K562 (cell line): ENCODE measurements at regions not wholly inside any gene's neighbourhood (a gene's known extent, or its start where the extent isn't known, plus 50 kb on each side); places are given as distances from the start of the nearest gene placed in this dataset.

Source experiments
- ATAC-seq: fragments of 200-7000 bp; cut with Tn5 transposase; 3 replicates; pipeline ENCODE4 v1.9.1; 2020; ENCODE audit warnings: moderate library complexity
- BruUV-seq: library from RNA; stranded (reverse); fragments of 400-500 nt; replicated peaks from 2 replicates; lab custom pipeline; 2021; lab: Mats Ljungman, UMichigan
- CTCF ChIA-PET: fragments of 300-600 bp; formaldehyde crosslinking; extraction: SDS; loops from one replicate; lab custom pipeline; 2021; ENCODE audit warnings: low intra/inter-chr PET ratio; lab: Yijun Ruan, JAX
- POLR2A ChIA-PET: fragments of 300-600, 350-650 bp; sonication (Branson Sonifier 250); formaldehyde crosslinking; extraction: SDS; loops from one replicate; lab custom pipeline; 2021; ENCODE audit warnings: antibody characterized with exemption, inconsistent platforms; lab: Yijun Ruan, JAX
- DNase-seq, 4 experiments: peaks; one replicate each; pipeline versions ENCODE4 v3.0.0 to v3.0.0-alpha.2; 2011 to 2018; ENCODE audit warnings: low spot score in 3 of 4, mixed read lengths in 3 of 4; ENCODE audit errors: extremely low read depth in 1 of 4
- FAIRE-seq: peaks from 2 replicates; lab custom pipeline; 2011; peaks lifted over from hg19 to GRCh38; lab: Jason Lieb, UNC
- H2AFZ ChIP-seq: 2 replicates; pipeline ENCODE4 v1.6.0; 2011; ENCODE audit warnings: low read depth, low read length, control low read depth, inconsistent platforms
- H3K27ac ChIP-seq: fragments of 200-600 bp; 3 replicates; pipeline ENCODE4 v1.8.0; 2011; ENCODE audit warnings: low read depth, mild to moderate bottlenecking, control low read depth, inconsistent platforms, low read length, moderate library complexity, mixed read lengths; ENCODE audit errors: extremely low read depth
- H3K27me3 ChIP-seq, 2 experiments: fragments of 300-600 bp in 1 of 2; 2 replicates in 1 of 2; 3 replicates in 1 of 2; pipeline versions ENCODE4 v1.6.0 to v1.8.0; 2011; ENCODE audit warnings: inconsistent platforms in 2 of 2, low read length in 2 of 2, mild to moderate bottlenecking in 1 of 2, mixed read lengths in 1 of 2, moderate library complexity in 1 of 2; ENCODE audit not compliant: control insufficient read depth in 2 of 2, insufficient read depth in 2 of 2
- H3K36me3 ChIP-seq: fragments of 300-600 bp; 3 replicates; pipeline ENCODE4 v1.8.0; 2011; ENCODE audit warnings: mild to moderate bottlenecking, low read length, inconsistent platforms; ENCODE audit not compliant: control insufficient read depth, insufficient read depth
- H3K4me1 ChIP-seq, 2 experiments: fragments of 200-600 bp in 1 of 2; replicated peaks in 1 of 2; 2 replicates in 1 of 2; 3 replicates in 1 of 2; pipeline versions ENCODE4 v1.5.1 to v1.8.0; 2011; ENCODE audit warnings: inconsistent platforms in 2 of 2, low read length in 2 of 2, mild to moderate bottlenecking in 1 of 2, mixed read lengths in 1 of 2, moderate library complexity in 1 of 2; ENCODE audit not compliant: control insufficient read depth in 2 of 2, insufficient read depth in 2 of 2
- H3K4me2 ChIP-seq: 2 replicates; pipeline ENCODE4 v1.6.1; 2011; ENCODE audit warnings: low read length, control low read depth, inconsistent platforms, mixed read lengths; ENCODE audit not compliant: insufficient read depth
- H3K4me3 ChIP-seq: fragments of 200-600 bp; sonication (generic), shearing (Covaris generic); 2 replicates; pipeline ENCODE4 v1.5.1; 2016; ENCODE audit warnings: control low read depth, inconsistent platforms
- H3K79me2 ChIP-seq: fragments of 200-600 bp; 3 replicates; pipeline ENCODE4 v1.8.0; 2011; ENCODE audit warnings: low read length, inconsistent platforms; ENCODE audit not compliant: control insufficient read depth, insufficient read depth
- H3K9ac ChIP-seq, 2 experiments: 2 replicates each; pipeline versions ENCODE4 v1.6.0 to v1.6.1; 2011; ENCODE audit warnings: low read depth in 2 of 2, low read length in 2 of 2, control low read depth in 1 of 2, inconsistent platforms in 1 of 2, mild to moderate bottlenecking in 1 of 2, mixed read lengths in 1 of 2; ENCODE audit not compliant: insufficient read depth in 1 of 2
- H3K9me1 ChIP-seq: one replicate; pipeline ENCODE4 v1.6.0; 2011; ENCODE audit warnings: inconsistent platforms, mild to moderate bottlenecking, low read length, moderate library complexity; ENCODE audit not compliant: control insufficient read depth, insufficient read depth
- H3K9me3 ChIP-seq: replicated peaks from 2 replicates; pipeline ENCODE4 v1.5.1; 2011; ENCODE audit warnings: low read depth, low read length, inconsistent platforms; ENCODE audit not compliant: control insufficient read depth, insufficient read depth
- H4K20me1 ChIP-seq: replicated peaks from 2 replicates; pipeline ENCODE4 v1.6.1; 2011; ENCODE audit warnings: low read length, inconsistent platforms, mixed read lengths; ENCODE audit not compliant: control insufficient read depth, insufficient read depth
- BHLHE40 ChIP-seq: IDR thresholded peaks from 2 replicates; pipeline ENCODE4 v1.6.1; 2011; ENCODE audit warnings: low read length, improper control_type of control experiment
- CREM ChIP-seq: IDR thresholded peaks from 2 replicates; pipeline ENCODE4 v1.6.1; 2014; ENCODE audit warnings: antibody characterized with exemption, low read depth
- EGR1 ChIP-seq: fragments of 450-650 bp; conservative IDR thresholded peaks from 2 replicates; pipeline ENCODE4 v1.6.1; 2017; ENCODE audit warnings: mild to moderate bottlenecking
- FOXK1 ChIP-seq: sonication (generic); formaldehyde crosslinking; IDR thresholded peaks from 2 replicates; pipeline ENCODE4 v1.8.0; 2022; ENCODE audit warnings: missing genetic modification reagents, mild to moderate bottlenecking, borderline replicate concordance
- HDAC8 ChIP-seq: fragments of 450-650 bp; IDR thresholded peaks from 2 replicates; pipeline ENCODE4 v1.6.1; 2016; ENCODE audit warnings: mild to moderate bottlenecking, missing genetic modification characterization, moderate library complexity, missing compliant biosample characterization
- HNRNPUL1 ChIP-seq: fragments of 200-400 bp; formaldehyde crosslinking; IDR thresholded peaks from 2 replicates; pipeline ENCODE4 v1.6.1; 2017; ENCODE audit warnings: low read length
- MNT ChIP-seq, 2 experiments: fragments of 450-650 bp; conservative IDR thresholded peaks; 2 replicates each; pipeline ENCODE4 v1.6.1; 2017; ENCODE audit warnings: mild to moderate bottlenecking in 2 of 2, moderate library complexity in 2 of 2
- POLR2G ChIP-seq: fragments of 200-400 bp; formaldehyde crosslinking; IDR thresholded peaks from 2 replicates; pipeline ENCODE4 v1.6.1; 2017; ENCODE audit warnings: low read depth, mild to moderate bottlenecking, antibody characterized with exemption, low read length, moderate library complexity
- SAP30 ChIP-seq: fragments of 200-600 bp; sonication (generic); IDR thresholded peaks from 2 replicates; pipeline ENCODE4 v1.6.1; 2012; ENCODE audit warnings: borderline replicate concordance, low read depth, mild to moderate bottlenecking, moderate library complexity, low read length, control low read depth, inconsistent platforms; ENCODE audit not compliant: insufficient read depth, poor library complexity, severe bottlenecking
- SIN3A ChIP-seq, 2 experiments: fragments of 150-350 bp in 1 of 2; IDR thresholded peaks; 2 replicates each; pipeline ENCODE4 v1.6.1; 2011 to 2016; ENCODE audit warnings: borderline replicate concordance in 2 of 2, low read depth in 2 of 2, low read length in 2 of 2, mild to moderate bottlenecking in 2 of 2, moderate library complexity in 2 of 2; ENCODE audit not compliant: control insufficient read depth in 1 of 2
- TEAD1 ChIP-seq, 2 experiments: fragments of 450-650 bp in 1 of 2; sonication (generic) in 1 of 2; formaldehyde crosslinking; IDR thresholded peaks; 2 replicates each; pipeline versions ENCODE4 v1.4.0 to v1.8.0; 2020 to 2022; ENCODE audit warnings: mild to moderate bottlenecking in 2 of 2, missing genetic modification reagents in 1 of 2
- TFAP4 ChIP-seq: sonication (generic); formaldehyde crosslinking; IDR thresholded peaks from 2 replicates; pipeline ENCODE4 v1.8.0; 2022; ENCODE audit warnings: missing genetic modification reagents, mild to moderate bottlenecking, moderate library complexity, borderline replicate concordance
- U2AF2 ChIP-seq: fragments of 200-400 bp; formaldehyde crosslinking; optimal IDR thresholded peaks from 2 replicates; pipeline ENCODE3; 2017; ENCODE audit warnings: low read depth, mild to moderate bottlenecking, low read length
- XRCC5 ChIP-seq: fragments of 200-400 bp; formaldehyde crosslinking; IDR thresholded peaks from 2 replicates; pipeline ENCODE4 v1.6.1; 2017; ENCODE audit warnings: low read depth, mild to moderate bottlenecking, low read length
- ZKSCAN8 ChIP-seq: fragments of 200-800 bp; sonication (Bioruptor generic); IDR thresholded peaks from 2 replicates; pipeline ENCODE4 v1.6.1; 2016; ENCODE audit warnings: missing genetic modification characterization, missing compliant biosample characterization
- WGBS: fragments of 100-300 bp; shearing (Covaris generic); methylation state at CpG from one replicate; pipeline ENCODE4 v1.1.6; 2016; ENCODE audit warnings: low coverage, mixed read lengths; ENCODE audit not compliant: insufficient coverage; ENCODE audit errors: missing lambda C conversion rate; 5-methylcytosine and 5-hydroxymethylcytosine counted together
- in situ Hi-C: fragments of 300-500 bp; cut with MboI; formaldehyde crosslinking; loops from 4 replicates; pipeline ENCODE4 v1.15.0; 2018; ENCODE audit warnings: inconsistent platforms, mixed read lengths
- intact Hi-C: fragments of 100-400 bp; cut with micrococcal nuclease; formaldehyde crosslinking; loops from 2 replicates; pipeline ENCODE4 v1.14.2; 2022

- no peaks in the 10 kb centered on the region for H3K27me3 ChIP-seq
- BruUV-seq: TSS peak; percentile 30
- peaks cover 38% of the 10 kb centered on the region; the same call in 1 of the 3 replicates for H3K36me3 ChIP-seq
- ChIA-PET CTCF (no interaction called here), POLR2A (interaction anchor here (0.5 to 3.2 kb wide), 5 partner anchors 13 to 104 kb away, joined by 3 to 10 read pairs (median 3); no protein-coding TSS in a partner anchor)
- peak overlapping the region; percentile 57 for H2AFZ ChIP-seq
- H3K4me3 ChIP-seq: peak overlapping the region; percentile 45
- DNase-seq: peak; percentile 53 to 69 (median 64)
- peak overlapping the region; percentile 71 for H3K27ac ChIP-seq
- peak overlapping the region; percentile 63 to 91 for H3K9ac ChIP-seq
- WGBS: 3% methylated on average over 28 of the region's 28 CpGs
- FAIRE-seq: no peak
- ATAC-seq: peak; percentile 36
- peaks cover 79% of the 10 kb centered on the region for H3K79me2 ChIP-seq
- H3K4me2 ChIP-seq: peak overlapping the region; percentile 81
- H4K20me1 ChIP-seq: peaks cover 60% of the 10 kb centered on the region
- H3K9me3 ChIP-seq: no peaks in the 10 kb centered on the region
- peaks cover 43 to 83% of the 10 kb centered on the region in 2 experiments for H3K4me1 ChIP-seq
- in situ Hi-C loops: no loop called here
- H3K9me1 ChIP-seq: no peaks in the 10 kb centered on the region
- intact Hi-C loops: loop anchor here (2.0 kb wide), 1 partner anchor 58 kb away; no protein-coding TSS in a partner anchor
- TF ChIP-seq TEAD1 (CRISPR knock-in tag; IDR thresholded peaks at IDR 0.05): no peak
- no peak for TF ChIP-seq HDAC8 (tag)
- peak; percentile 47; the same call in 1 of the 2 replicates for TF ChIP-seq TFAP4 (CRISPR knock-in tag)
- TF ChIP-seq BHLHE40: peak; percentile 85
- TF ChIP-seq SIN3A (IDR thresholded peaks at IDR 0.05; ENCODE audit: borderline replicate concordance in 2 of 2, control insufficient read depth in 1 of 2, low read depth in 2 of 2, low read length in 2 of 2): peak in 1 of 2 experiments; percentile 54; a peak in 1 of 4 replicates
- TF ChIP-seq XRCC5: no peak
- TF ChIP-seq FOXK1 (CRISPR knock-in tag): peak; percentile 12; the same call in 1 of the 2 replicates
- TF ChIP-seq U2AF2: no peak
- TF ChIP-seq MNT (conservative IDR thresholded peaks at IDR 0.05): peak; percentile 35 to 56; a peak in 2 of 4 replicates
- TF ChIP-seq EGR1: peak; percentile 35
- TF ChIP-seq CREM: peak; percentile 8; the same call in 1 of the 2 replicates
- TF ChIP-seq ZKSCAN8: 0 out of 2 replicates have a peak, but pooled peaks have one; percentile 47
- peak; percentile 10 for TF ChIP-seq SAP30
- TF ChIP-seq POLR2G: 0 out of 2 replicates have a peak, but pooled peaks have one; percentile 34
- no peak for TF ChIP-seq HNRNPUL1
These were observed 60.3 kb upstream of the CIBAR2 start for GRCh38 chr16:85172455-85173145.
